B cell (primary cell): ENCODE measurements at regions not wholly inside any gene's neighbourhood (a gene's known extent, or its start where the extent isn't known, plus 50 kb on each side); places are given as distances from the start of the nearest gene placed in this dataset.

ENCODE experiments used
- ATAC-seq: fragments of 200-7000 bp; cut with Tn5 transposase; one replicate; pipeline ENCODE4 v1.10.0; 2021; ENCODE audit warnings: low read depth, mild to moderate bottlenecking, moderate number of reproducible peaks, moderate library complexity
- CTCF ChIA-PET: fragments of 350-600 bp; sonication (Branson Sonifier 250); formaldehyde crosslinking; loops from one replicate; lab custom pipeline; 2021; ENCODE audit warnings: antibody characterized with exemption, inconsistent platforms; lab: Charles Lee
- POLR2A ChIA-PET: fragments of 350-600 bp; sonication (Branson Sonifier 250); formaldehyde crosslinking; loops from one replicate; lab custom pipeline; 2021; ENCODE audit warnings: antibody characterized with exemption; lab: Charles Lee
- DNase-seq: peaks from one replicate; pipeline ENCODE4 v3.0.0; 2013
- H2AFZ ChIP-seq: 2 replicates; pipeline ENCODE4 v1.6.1; 2012; ENCODE audit warnings: mild to moderate bottlenecking, low read depth, low read length; ENCODE audit not compliant: insufficient read depth, poor library complexity, severe bottlenecking
- H3K27ac ChIP-seq, 2 donors: 1 replicate in 1 of 2; 2 replicates in 1 of 2; pipeline ENCODE4 v1.5.1; 2012 to 2013; ENCODE audit warnings: low read length in 2 of 2, mild to moderate bottlenecking in 2 of 2, moderate library complexity in 1 of 2
- H3K27me3 ChIP-seq, 4 experiments: fragments of 200-600 bp in 1 of 4; sonication (generic) in 1 of 4; replicated peaks in 1 of 4; 1 replicate in 2 of 4; 2 replicates in 2 of 4; pipeline versions ENCODE4 v1.6.1 to v1.7.0; 2013 to 2016; ENCODE audit warnings: low read length in 3 of 4, mild to moderate bottlenecking in 2 of 4, mixed read lengths in 1 of 4, moderate library complexity in 1 of 4; ENCODE audit not compliant: insufficient read depth in 4 of 4, control insufficient read depth in 3 of 4; ENCODE audit errors: control extremely low read depth in 1 of 4
- H3K36me3 ChIP-seq, 2 experiments: replicated peaks in 1 of 2; 1 replicate in 1 of 2; 2 replicates in 1 of 2; pipeline versions ENCODE4 v1.6.1 to v1.7.1; 2013; ENCODE audit warnings: low read length in 1 of 2; ENCODE audit not compliant: insufficient read depth in 2 of 2, control insufficient read depth in 1 of 2; ENCODE audit errors: control extremely low read depth in 1 of 2, extremely low read depth in 1 of 2
- H3K4me1 ChIP-seq, 2 donors: fragments of 200-600 bp in 1 of 2; sonication (generic) in 1 of 2; 1 replicate in 1 of 2; 2 replicates in 1 of 2; pipeline versions ENCODE4 v1.5.1 to v1.6.1; 2013 to 2017; ENCODE audit warnings: low read length in 2 of 2; ENCODE audit not compliant: control insufficient read depth in 2 of 2, insufficient read depth in 2 of 2
- H3K4me2 ChIP-seq: replicated peaks from 2 replicates; pipeline ENCODE3; 2012; ENCODE audit warnings: mild to moderate bottlenecking, low read depth, low read length; ENCODE audit not compliant: poor library complexity, severe bottlenecking
- H3K4me3 ChIP-seq, 5 experiments: fragments of 200-600 bp in 1 of 5; sonication (generic) in 1 of 5; 1 replicate in 3 of 5; 2 replicates in 2 of 5; pipeline versions ENCODE4 v1.5.1 to v1.7.0; 2011 to 2016; ENCODE audit warnings: low read length in 4 of 5, mild to moderate bottlenecking in 4 of 5, low read depth in 2 of 5, control low read depth in 1 of 5, moderate library complexity in 1 of 5; ENCODE audit not compliant: insufficient read depth in 1 of 5; ENCODE audit errors: control extremely low read depth in 1 of 5, extremely low read depth in 1 of 5
- H3K79me2 ChIP-seq: fragments of 200-600 bp; sonication (generic); one replicate; pipeline ENCODE4 v1.6.0; 2016; ENCODE audit warnings: low read length; ENCODE audit not compliant: control insufficient read depth, insufficient read depth
- H3K9ac ChIP-seq: fragments of 200-600 bp; sonication (generic); 2 replicates; pipeline ENCODE4 v1.6.1; 2017; ENCODE audit warnings: mild to moderate bottlenecking, low read length, moderate library complexity
- H3K9me3 ChIP-seq, 3 donors: one replicate each; pipeline versions ENCODE4 v1.6.1 to v1.7.1; 2013; ENCODE audit warnings: low read length in 2 of 3; ENCODE audit not compliant: control insufficient read depth in 2 of 3, insufficient read depth in 1 of 3; ENCODE audit errors: control extremely low read depth in 1 of 3
- H4K20me1 ChIP-seq: 2 replicates; pipeline ENCODE4 v1.6.0; 2012; ENCODE audit warnings: mild to moderate bottlenecking, low read length; ENCODE audit not compliant: insufficient read depth, control insufficient read depth, poor library complexity, severe bottlenecking
- H3K27ac Mint-ChIP-seq: one replicate; pipeline ENCODE4 v1.8.0; 2021; ENCODE audit warnings: mixed read lengths
- H3K27me3 Mint-ChIP-seq: one replicate; pipeline ENCODE4 v1.8.0; 2021; ENCODE audit warnings: mixed read lengths
- H3K4me1 Mint-ChIP-seq: one replicate; pipeline ENCODE4 v1.8.0; 2021; ENCODE audit warnings: mixed read lengths
- H3K4me3 Mint-ChIP-seq: one replicate; pipeline ENCODE4 v1.8.0; 2021; ENCODE audit warnings: mixed read lengths
- H3K9me3 Mint-ChIP-seq: one replicate; pipeline ENCODE4 v1.8.0; 2022; ENCODE audit warnings: mixed read lengths; ENCODE audit not compliant: insufficient read depth
- CTCF ChIP-seq: fragments of 200-600 bp; IDR thresholded peaks from one replicate; pipeline ENCODE4 v1.8.0; 2022; ENCODE audit warnings: antibody characterized with exemption, mild to moderate bottlenecking
- EZH2 ChIP-seq: IDR thresholded peaks from 2 replicates; pipeline ENCODE4 v1.6.1; 2012; ENCODE audit warnings: borderline replicate concordance, low read depth, mild to moderate bottlenecking, moderate library complexity, low read length; ENCODE audit not compliant: insufficient read depth, poor library complexity, severe bottlenecking
- WGBS: methylation state at CpG from one replicate; pipeline ENCODE4 v1.1.5; 2013; ENCODE audit warnings: missing lambda C conversion rate; ENCODE audit not compliant: insufficient coverage; 5-methylcytosine and 5-hydroxymethylcytosine counted together
- intact Hi-C: fragments of 100-400 bp; cut with micrococcal nuclease; formaldehyde crosslinking; loops from one replicate; pipeline ENCODE4 v1.10.0; 2022

GRCh38 chr3:72088486-72089025 is 303.6 kb upstream of the PROK2 start:
- ChIA-PET CTCF (no interaction called here), POLR2A (no interaction called here)
- TF ChIP-seq CTCF (no peak), EZH2 (no peak)
- DNase-seq: no peak
- no peaks in the 10 kb centered on the region for H3K36me3 ChIP-seq
- H3K9ac ChIP-seq: no peak overlapping the region
- no peaks in the 10 kb centered on the region for H3K79me2 ChIP-seq
- peaks cover 12 to 24% of the 10 kb centered on the region in 2 donors for H3K4me1 ChIP-seq
- no peaks in the 10 kb centered on the region for H4K20me1 ChIP-seq
- no peak for ATAC-seq
- Mint-ChIP-seq H3K27ac (no peak overlapping the region), H3K4me1 (peaks cover 18% of the 10 kb centered on the region), H3K27me3 (peaks cover 28% of the 10 kb centered on the region), H3K9me3 (no peaks in the 10 kb centered on the region), H3K4me3 (no peak overlapping the region)
- no peaks in the 10 kb centered on the region for H3K9me3 ChIP-seq
- H3K27me3 ChIP-seq: peaks cover 0 to 22% (median 7%) of the 10 kb centered on the region in 4 experiments
- intact Hi-C loops: no loop called here
- no peak overlapping the region for H2AFZ ChIP-seq
- H3K27ac ChIP-seq: no peak overlapping the region
- H3K4me2 ChIP-seq: no peak overlapping the region
- 96% methylated on average over 10 of the region's 12 CpGs for WGBS
- no peak overlapping the region for H3K4me3 ChIP-seq

DNA sequence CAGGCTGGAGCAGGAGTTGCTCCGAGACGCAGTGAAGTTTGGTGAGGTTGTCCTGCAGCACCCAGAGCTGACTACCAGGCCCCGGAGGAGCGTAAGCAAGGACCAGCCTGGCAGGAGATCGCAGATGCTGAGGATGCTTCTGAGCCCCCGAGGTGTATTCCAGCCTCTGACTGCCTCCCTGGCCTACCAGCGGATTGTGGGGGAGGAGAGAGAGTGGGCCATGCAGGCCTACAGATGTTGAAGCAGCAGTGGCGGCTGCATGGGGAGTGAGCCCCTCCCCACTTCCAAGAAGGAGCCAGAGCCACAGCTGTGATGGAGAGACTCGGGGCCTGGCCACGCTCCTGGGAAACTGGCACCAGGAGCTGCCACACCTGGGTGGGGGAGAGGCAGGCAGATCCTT is 302.5 kb upstream of the PROK2 start:
- Mint-ChIP-seq H3K27me3 (peaks cover 21% of the 10 kb centered on the region), H3K9me3 (no peaks in the 10 kb centered on the region), H3K4me1 (peaks cover 20% of the 10 kb centered on the region), H3K27ac (no peak overlapping the region), H3K4me3 (no peak overlapping the region)
- Histone ChIP-seq H4K20me1 (no peaks in the 10 kb centered on the region), H3K27me3 (peaks cover 0 to 19% (median 7%) of the 10 kb centered on the region in 4 experiments), H2AFZ (no peak overlapping the region), H3K36me3 (no peaks in the 10 kb centered on the region), H3K27ac (no peak overlapping the region), H3K4me1 (peaks cover 14 to 24% of the 10 kb centered on the region in 2 donors), H3K4me3 (no peak overlapping the region), H3K9ac (no peak overlapping the region), H3K79me2 (no peaks in the 10 kb centered on the region), H3K4me2 (no peak overlapping the region), H3K9me3 (no peaks in the 10 kb centered on the region)
- no peak for DNase-seq
- ChIA-PET POLR2A (no interaction called here), CTCF (interaction anchor here (1.7 kb wide), 1 partner anchor 13 kb away, joined by 4 read pairs; no protein-coding TSS in a partner anchor)
- TF ChIP-seq CTCF: no peak
- TF ChIP-seq EZH2: no peak
- intact Hi-C loops: no loop called here
- WGBS: 96% methylated on average over 9 of the region's 10 CpGs
- no peak for ATAC-seq
